Liver (tissue), 8 donors: ENCODE measurements at regions not wholly inside any gene's neighbourhood (a gene's known extent, or its start where the extent isn't known, plus 50 kb on each side); places are given as distances from the start of the nearest gene placed in this dataset.

Experiments used
- DNase-seq: peaks from one replicate; pipeline ENCODE4 v3.0.0-alpha.2; 2017; ENCODE audit warnings: low spot score
- H3K27ac ChIP-seq, 2 donors: one replicate each; pipeline ENCODE4 v1.7.0; 2013; ENCODE audit warnings: inconsistent platforms in 2 of 2, low read length in 2 of 2, control low read depth in 1 of 2, low read depth in 1 of 2, mild to moderate bottlenecking in 1 of 2
- H3K27me3 ChIP-seq, 4 donors: one replicate each; pipeline versions ENCODE4 v1.6.1 to v1.7.0; 2013; ENCODE audit warnings: low read length in 3 of 4, inconsistent platforms in 1 of 4, mild to moderate bottlenecking in 1 of 4, moderate library complexity in 1 of 4; ENCODE audit not compliant: control insufficient read depth in 4 of 4, insufficient read depth in 4 of 4
- H3K36me3 ChIP-seq, 4 donors: one replicate each; pipeline versions ENCODE4 v1.6.1 to v1.7.0; 2013; ENCODE audit warnings: low read length in 3 of 4, mild to moderate bottlenecking in 3 of 4, low read depth in 1 of 4, moderate library complexity in 1 of 4; ENCODE audit not compliant: control insufficient read depth in 4 of 4, insufficient read depth in 3 of 4
- H3K4me1 ChIP-seq, 4 donors: one replicate each; pipeline versions ENCODE4 v1.6.1 to v1.7.0; 2013; ENCODE audit warnings: low read length in 3 of 4, mild to moderate bottlenecking in 3 of 4, moderate library complexity in 1 of 4; ENCODE audit not compliant: control insufficient read depth in 4 of 4, insufficient read depth in 4 of 4
- H3K4me3 ChIP-seq, 3 donors: one replicate each; pipeline versions ENCODE4 v1.6.1 to v1.7.0; 2013; ENCODE audit warnings: low read length in 3 of 3, control low read depth in 1 of 3, low read depth in 1 of 3, mild to moderate bottlenecking in 1 of 3
- H3K9ac ChIP-seq, 2 donors: one replicate each; pipeline ENCODE4 v1.7.0; 2013; ENCODE audit warnings: low read length in 2 of 2, mild to moderate bottlenecking in 2 of 2, moderate library complexity in 2 of 2, control low read depth in 1 of 2, low read depth in 1 of 2
- H3K9me3 ChIP-seq, 4 donors: one replicate each; pipeline versions ENCODE4 v1.6.1 to v1.7.0; 2013; ENCODE audit warnings: low read length in 3 of 4; ENCODE audit not compliant: control insufficient read depth in 4 of 4
- ATF3 ChIP-seq: IDR thresholded peaks from 2 replicates; pipeline ENCODE4 v1.6.1; 2016; ENCODE audit warnings: antibody characterized with exemption
- CTCF ChIP-seq: fragments of 150-350 bp; IDR thresholded peaks from 2 replicates; pipeline ENCODE4 v1.5.1; 2017; ENCODE audit warnings: improper control_type of control experiment, low read depth, low read length; ENCODE audit not compliant: missing input control
- EGR1 ChIP-seq, 2 donors: IDR thresholded peaks; 2 replicates each; pipeline ENCODE4 v1.6.1; 2016 to 2018; ENCODE audit warnings: antibody characterized with exemption in 2 of 2, low read depth in 2 of 2
- FOXA1 ChIP-seq: IDR thresholded peaks from 2 replicates; pipeline ENCODE4 v1.6.1; 2016; ENCODE audit warnings: antibody characterized with exemption
- FOXA2 ChIP-seq: IDR thresholded peaks from 2 replicates; pipeline ENCODE4 v1.6.1; 2016; ENCODE audit warnings: antibody characterized with exemption
- GABPA ChIP-seq, 2 donors: IDR thresholded peaks in 1 of 2; conservative IDR thresholded peaks in 1 of 2; 2 replicates each; pipeline ENCODE4 v1.6.1; 2016; ENCODE audit warnings: antibody characterized with exemption in 2 of 2, mild to moderate bottlenecking in 1 of 2, moderate library complexity in 1 of 2
- HNF4A ChIP-seq, 2 donors: conservative IDR thresholded peaks; 2 replicates each; pipeline ENCODE4 v1.6.1; 2016; ENCODE audit warnings: antibody characterized with exemption in 2 of 2, mild to moderate bottlenecking in 2 of 2
- HNF4G ChIP-seq: IDR thresholded peaks from 2 replicates; pipeline ENCODE4 v1.6.1; 2016; ENCODE audit warnings: antibody characterized with exemption
- JUND ChIP-seq, 2 donors: IDR thresholded peaks; 2 replicates each; pipeline ENCODE4 v1.6.1; 2016; ENCODE audit warnings: antibody characterized with exemption in 2 of 2
- MAX ChIP-seq: IDR thresholded peaks from 2 replicates; pipeline ENCODE4 v1.6.1; 2016; ENCODE audit warnings: antibody characterized with exemption
- NR2F2 ChIP-seq: IDR thresholded peaks from 2 replicates; pipeline ENCODE4 v1.6.1; 2016; ENCODE audit warnings: antibody characterized with exemption
- RAD21 ChIP-seq, 2 donors: IDR thresholded peaks; 2 replicates each; pipeline ENCODE4 v1.6.1; 2016; ENCODE audit warnings: antibody characterized with exemption in 2 of 2, mild to moderate bottlenecking in 2 of 2
- REST ChIP-seq: IDR thresholded peaks from 2 replicates; pipeline ENCODE4 v1.6.1; 2016; ENCODE audit warnings: antibody characterized with exemption, mild to moderate bottlenecking
- RXRA ChIP-seq, 2 donors: IDR thresholded peaks; 2 replicates each; pipeline ENCODE4 v1.6.1; 2017 to 2018; ENCODE audit warnings: antibody characterized with exemption in 2 of 2, mild to moderate bottlenecking in 1 of 2
- SP1 ChIP-seq: IDR thresholded peaks from 2 replicates; pipeline ENCODE4 v1.6.1; 2018; ENCODE audit warnings: antibody characterized with exemption, mild to moderate bottlenecking
- TAF1 ChIP-seq: conservative IDR thresholded peaks from 2 replicates; pipeline ENCODE4 v1.6.1; 2016; ENCODE audit warnings: antibody characterized with exemption, mild to moderate bottlenecking
- YY1 ChIP-seq: IDR thresholded peaks from 2 replicates; pipeline ENCODE4 v1.6.1; 2016; ENCODE audit warnings: antibody characterized with exemption, mild to moderate bottlenecking
- WGBS: extraction: QIAGEN DNeasy Blood & Tissue Kit; methylation state at CpG from one replicate; pipeline ENCODE4 v1.1.7; 2013; 5-methylcytosine and 5-hydroxymethylcytosine counted together
- donor health status: healthy.
- donor health status: healthy.
- donor health status: healthy.
- donor health status: healthy.
- donor health status: healthy.

GRCh38 chr5:74250304-74251102, 390.0 kb downstream of the ENC1 start:
- no peak overlapping the region for H3K27ac ChIP-seq
- H3K36me3 ChIP-seq: no peaks in the 10 kb centered on the region
- TF ChIP-seq HNF4G (no peak), HNF4A (conservative IDR thresholded peaks at IDR 0.05) (no peak), NR2F2 (no peak), FOXA1 (no peak), ATF3 (no peak), RAD21 (IDR thresholded peaks at IDR 0.05) (no peak), SP1 (no peak), CTCF (no peak), YY1 (no peak), REST (no peak), MAX (no peak), GABPA (IDR thresholded peaks at IDR 0.05 in 1 of 2, conservative IDR thresholded peaks at IDR 0.05 in 1 of 2) (no peak), RXRA (IDR thresholded peaks at IDR 0.05) (no peak), EGR1 (IDR thresholded peaks at IDR 0.05; ENCODE audit: low read depth in 2 of 2) (no peak), TAF1 (no peak), FOXA2 (no peak), JUND (IDR thresholded peaks at IDR 0.05) (no peak)
- no peak for DNase-seq
- H3K9me3 ChIP-seq: no peaks in the 10 kb centered on the region
- H3K27me3 ChIP-seq: no peaks in the 10 kb centered on the region
- no peak overlapping the region for H3K9ac ChIP-seq
- 67% methylated on average over 6 of the region's 6 CpGs for WGBS
- H3K4me1 ChIP-seq: no peaks in the 10 kb centered on the region
- no peak overlapping the region for H3K4me3 ChIP-seq

GRCh38 chr5:74248576-74248975, 392.0 kb downstream of the ENC1 start:
- Histone ChIP-seq H3K4me3 (no peak overlapping the region), H3K4me1 (no peaks in the 10 kb centered on the region), H3K27ac (no peak overlapping the region), H3K27me3 (no peaks in the 10 kb centered on the region), H3K9ac (no peak overlapping the region), H3K9me3 (no peaks in the 10 kb centered on the region), H3K36me3 (no peaks in the 10 kb centered on the region)
- no peak for DNase-seq
- no peak for TF ChIP-seq FOXA2
